ENCODE measurements at regions not wholly inside any gene's neighbourhood (a gene's known extent, or its start where the extent isn't known, plus 50 kb on each side); places are given as distances from the start of the nearest gene placed in this dataset.
"Not testable (repeated sequence)": the region's sequence is repeated elsewhere in the genome, so short reads cannot be mapped to it uniquely, and the experiment has no call there.

- H3K4me1 Mint-ChIP-seq (ENCODE audit: low read depth): not testable (repeated sequence)
Observed at GRCh38 chr21:13827666-13828065, 218.1 kb downstream of the POTED start.

GRCh38 chr21:13827201-13827600 is 217.6 kb downstream of the POTED start:
- H3K27me3 Mint-ChIP-seq: peaks cover 20% of the 10 kb centered on the region
- DNase-seq: no peak
- H3K36me3 Mint-ChIP-seq (ENCODE audit: low read depth): no peaks in the 10 kb centered on the region
- H3K27ac Mint-ChIP-seq: no peak overlapping the region
- no peaks in the 10 kb centered on the region for H3K9me3 Mint-ChIP-seq
- H3K4me1 Mint-ChIP-seq (ENCODE audit: low read depth): no peaks in the 10 kb centered on the region
- H3K4me3 Mint-ChIP-seq: no peak overlapping the region

More at GRCh38 chr21:13827666-13828065, 218.1 kb downstream of the POTED start:
- H3K27me3 Mint-ChIP-seq: peaks cover 20% of the 10 kb centered on the region
- DNase-seq; H3K36me3 Mint-ChIP-seq (ENCODE audit: low read depth); H3K27ac Mint-ChIP-seq; H3K9me3 Mint-ChIP-seq; H3K4me3 Mint-ChIP-seq: not testable (repeated sequence)

GRCh38 chr21:13826511-13826910 is 216.9 kb downstream of the POTED start:
- not testable (repeated sequence) for H3K36me3 Mint-ChIP-seq (ENCODE audit: low read depth); H3K4me3 Mint-ChIP-seq; DNase-seq; H3K4me1 Mint-ChIP-seq (ENCODE audit: low read depth); H3K9me3 Mint-ChIP-seq; H3K27ac Mint-ChIP-seq
- peaks cover 20% of the 10 kb centered on the region for H3K27me3 Mint-ChIP-seq

- not testable (repeated sequence) for H3K4me3 Mint-ChIP-seq; H3K27ac Mint-ChIP-seq; H3K36me3 Mint-ChIP-seq (ENCODE audit: low read depth); H3K4me1 Mint-ChIP-seq (ENCODE audit: low read depth); H3K9me3 Mint-ChIP-seq; DNase-seq
- H3K27me3 Mint-ChIP-seq: peaks cover 20% of the 10 kb centered on the region
Observed at GRCh38 chr21:13825218-13825778, 215.7 kb downstream of the POTED start.

GRCh38 chr21:13820286-13820685 is 210.7 kb downstream of the POTED start:
- H3K36me3 Mint-ChIP-seq (ENCODE audit: low read depth); H3K9me3 Mint-ChIP-seq; H3K4me1 Mint-ChIP-seq (ENCODE audit: low read depth); DNase-seq; H3K27ac Mint-ChIP-seq; H3K4me3 Mint-ChIP-seq: not testable (repeated sequence)
- H3K27me3 Mint-ChIP-seq: peaks cover 13% of the 10 kb centered on the region

- not testable (repeated sequence) for H3K27ac Mint-ChIP-seq; H3K4me1 Mint-ChIP-seq (ENCODE audit: low read depth); H3K36me3 Mint-ChIP-seq (ENCODE audit: low read depth); H3K4me3 Mint-ChIP-seq; DNase-seq; H3K27me3 Mint-ChIP-seq; H3K9me3 Mint-ChIP-seq
Observed at GRCh38 chr21:13812191-13812590, 202.6 kb downstream of the POTED start.

GRCh38 chr21:13810559-13810958 is 201.0 kb downstream of the POTED start:
- not testable (repeated sequence) for DNase-seq; H3K36me3 Mint-ChIP-seq (ENCODE audit: low read depth); H3K27me3 Mint-ChIP-seq; H3K4me1 Mint-ChIP-seq (ENCODE audit: low read depth); H3K9me3 Mint-ChIP-seq; H3K27ac Mint-ChIP-seq; H3K4me3 Mint-ChIP-seq

GRCh38 chr21:13806444-13806843 is 196.9 kb downstream of the POTED start:
- H3K4me1 Mint-ChIP-seq (ENCODE audit: low read depth); H3K36me3 Mint-ChIP-seq (ENCODE audit: low read depth); DNase-seq; H3K27ac Mint-ChIP-seq; H3K27me3 Mint-ChIP-seq; H3K4me3 Mint-ChIP-seq; H3K9me3 Mint-ChIP-seq: not testable (repeated sequence)

- not testable (repeated sequence) for H3K36me3 Mint-ChIP-seq (ENCODE audit: low read depth); H3K4me1 Mint-ChIP-seq (ENCODE audit: low read depth)
Observed at GRCh38 chr21:13802757-13803156, 193.2 kb downstream of the POTED start.

More at GRCh38 chr21:13802757-13803156, 193.2 kb downstream of the POTED start:
- not testable (repeated sequence) for H3K4me3 Mint-ChIP-seq, DNase-seq, H3K9me3 Mint-ChIP-seq, H3K27me3 Mint-ChIP-seq, H3K27ac Mint-ChIP-seq
